Gastroesophageal sphincter (tissue), 3 donors: ENCODE measurements at regions not wholly inside any gene's neighbourhood (a gene's known extent, or its start where the extent isn't known, plus 50 kb on each side); places are given as distances from the start of the nearest gene placed in this dataset.

Experiments used
- EP300 ChIP-seq: sonication (generic); formaldehyde crosslinking; IDR thresholded peaks from one replicate; pipeline ENCODE4 v1.6.1; 2017; ENCODE audit warnings: antibody characterized with exemption, mild to moderate bottlenecking
- POLR2A ChIP-seq, 2 donors: fragments of 450-650 bp; IDR thresholded peaks; one replicate each; pipeline ENCODE4 v1.6.1; 2017; ENCODE audit warnings: antibody characterized with exemption in 2 of 2, mild to moderate bottlenecking in 2 of 2, moderate library complexity in 1 of 2
- POLR2AphosphoS5 ChIP-seq: sonication (generic); formaldehyde crosslinking; IDR thresholded peaks from one replicate; pipeline ENCODE4 v1.6.1; 2017; ENCODE audit warnings: antibody characterized with exemption
- TF ChIP-seq, protein P1 (sequence below), 4 experiments: fragments of 200-600 bp in 2 of 4; fragments of 450-650 bp in 2 of 4; sonication (generic) in 1 of 4; IDR thresholded peaks; one replicate each; pipeline ENCODE4 v1.5.1; 2017 to 2019; ENCODE audit warnings: antibody characterized with exemption in 4 of 4, mild to moderate bottlenecking in 2 of 4, moderate library complexity in 2 of 4

GRCh38 chrX:97787849-97788248, 904.1 kb downstream of the RPA4 start:
- TF ChIP-seq EP300 (no peak), POLR2AphosphoS5 (no peak), POLR2A (IDR thresholded peaks at IDR 0.05) (no peak)
- TF ChIP-seq, protein P1, sequence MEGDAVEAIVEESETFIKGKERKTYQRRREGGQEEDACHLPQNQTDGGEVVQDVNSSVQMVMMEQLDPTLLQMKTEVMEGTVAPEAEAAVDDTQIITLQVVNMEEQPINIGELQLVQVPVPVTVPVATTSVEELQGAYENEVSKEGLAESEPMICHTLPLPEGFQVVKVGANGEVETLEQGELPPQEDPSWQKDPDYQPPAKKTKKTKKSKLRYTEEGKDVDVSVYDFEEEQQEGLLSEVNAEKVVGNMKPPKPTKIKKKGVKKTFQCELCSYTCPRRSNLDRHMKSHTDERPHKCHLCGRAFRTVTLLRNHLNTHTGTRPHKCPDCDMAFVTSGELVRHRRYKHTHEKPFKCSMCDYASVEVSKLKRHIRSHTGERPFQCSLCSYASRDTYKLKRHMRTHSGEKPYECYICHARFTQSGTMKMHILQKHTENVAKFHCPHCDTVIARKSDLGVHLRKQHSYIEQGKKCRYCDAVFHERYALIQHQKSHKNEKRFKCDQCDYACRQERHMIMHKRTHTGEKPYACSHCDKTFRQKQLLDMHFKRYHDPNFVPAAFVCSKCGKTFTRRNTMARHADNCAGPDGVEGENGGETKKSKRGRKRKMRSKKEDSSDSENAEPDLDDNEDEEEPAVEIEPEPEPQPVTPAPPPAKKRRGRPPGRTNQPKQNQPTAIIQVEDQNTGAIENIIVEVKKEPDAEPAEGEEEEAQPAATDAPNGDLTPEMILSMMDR (IDR thresholded peaks at IDR 0.05) = no peak
